ENCODE measurements at regions not wholly inside any gene's neighbourhood (a gene's known extent, or its start where the extent isn't known, plus 50 kb on each side); places are given as distances from the start of the nearest gene placed in this dataset.
A peak's percentile ranks its signal among the peaks of the same experiment; 100 is the strongest.

- Histone ChIP-seq H3K36me3 (replicated peaks; ENCODE audit: insufficient read depth, low read depth) (no peaks in the 10 kb centered on the region), H3K27ac (peak overlapping the region; percentile 88), H4K20me1 (ENCODE audit: insufficient read depth, poor library complexity, severe bottlenecking) (no peaks in the 10 kb centered on the region), H3K9me3 (ENCODE audit: low read depth) (no peaks in the 10 kb centered on the region), H3K27me3 (no peaks in the 10 kb centered on the region), H3K9me2 (replicated peaks; ENCODE audit: insufficient read depth) (no peaks in the 10 kb centered on the region), H2AFZ (no peak overlapping the region), H3K4me2 (no peak overlapping the region), H3K4me1 (ENCODE audit: insufficient read depth) (peaks cover 29% of the 10 kb centered on the region), H3K79me2 (no peaks in the 10 kb centered on the region), H3K4me3 (no peak overlapping the region)
- TF ChIP-seq CTCF (IDR thresholded peaks at IDR 0.05; ENCODE audit: poor library complexity) (no peak), EZH2phosphoT487 (IDR thresholded peaks at IDR 0.05; ENCODE audit: low read depth, severe bottlenecking, unreplicated experiment) (no peak), EZH2 (IDR thresholded peaks at IDR 0.05; ENCODE audit: borderline replicate concordance) (no peak)
- DNase-seq (ENCODE audit: low spot score), result no peak
- 100% methylated on average over 2 of the region's 2 CpGs for WGBS (ENCODE audit: low lambda C conversion rate, missing lambda C conversion rate)
These were observed 440.8 kb upstream of the PIK3R1 start for GRCh38 chr5:67774786-67775185.

- H3K4me1 ChIP-seq (ENCODE audit: insufficient read depth), result peaks cover 31% of the 10 kb centered on the region
- H4K20me1 ChIP-seq (ENCODE audit: insufficient read depth, poor library complexity, severe bottlenecking), result no peaks in the 10 kb centered on the region
- H3K27ac ChIP-seq, result peak overlapping the region; percentile 88
- no peak overlapping the region for H3K4me3 ChIP-seq
- no peaks in the 10 kb centered on the region for H3K36me3 ChIP-seq (replicated peaks; ENCODE audit: insufficient read depth, low read depth)
- no peaks in the 10 kb centered on the region for H3K27me3 ChIP-seq
- no peak overlapping the region for H3K4me2 ChIP-seq
- WGBS (ENCODE audit: low lambda C conversion rate, missing lambda C conversion rate), result 79% methylated on average over 2 of the region's 2 CpGs
- TF ChIP-seq CTCF (IDR thresholded peaks at IDR 0.05; ENCODE audit: poor library complexity) (no peak), EZH2 (IDR thresholded peaks at IDR 0.05; ENCODE audit: borderline replicate concordance) (no peak), EZH2phosphoT487 (IDR thresholded peaks at IDR 0.05; ENCODE audit: low read depth, severe bottlenecking, unreplicated experiment) (no peak)
- H3K9me3 ChIP-seq (ENCODE audit: low read depth), result no peaks in the 10 kb centered on the region
- H2AFZ ChIP-seq, result no peak overlapping the region
- no peaks in the 10 kb centered on the region for H3K9me2 ChIP-seq (replicated peaks; ENCODE audit: insufficient read depth)
- H3K79me2 ChIP-seq, result no peaks in the 10 kb centered on the region
- no peak for DNase-seq (ENCODE audit: low spot score)
These were observed 441.3 kb upstream of the PIK3R1 start for GRCh38 chr5:67774267-67774552.

GRCh38 chr5:67773411-67774266 is 441.9 kb upstream of the PIK3R1 start:
- no peak overlapping the region for H3K4me2 ChIP-seq
- H3K27ac ChIP-seq, result peak overlapping the region; percentile 88
- no peaks in the 10 kb centered on the region for H3K9me2 ChIP-seq (replicated peaks; ENCODE audit: insufficient read depth)
- no peaks in the 10 kb centered on the region for H3K9me3 ChIP-seq (ENCODE audit: low read depth)
- H3K79me2 ChIP-seq, result no peaks in the 10 kb centered on the region
- no peak for TF ChIP-seq CTCF (IDR thresholded peaks at IDR 0.05; ENCODE audit: poor library complexity)
- no peak for TF ChIP-seq EZH2 (IDR thresholded peaks at IDR 0.05; ENCODE audit: borderline replicate concordance)
- no peak for TF ChIP-seq EZH2phosphoT487 (IDR thresholded peaks at IDR 0.05; ENCODE audit: low read depth, severe bottlenecking, unreplicated experiment)
- peaks cover 31% of the 10 kb centered on the region for H3K4me1 ChIP-seq (ENCODE audit: insufficient read depth)
- DNase-seq (ENCODE audit: low spot score), result peak; percentile 55
- no peak overlapping the region for H2AFZ ChIP-seq
- no peaks in the 10 kb centered on the region for H4K20me1 ChIP-seq (ENCODE audit: insufficient read depth, poor library complexity, severe bottlenecking)
- WGBS (ENCODE audit: low lambda C conversion rate, missing lambda C conversion rate), result 62% methylated on average over 3 of the region's 3 CpGs
- no peaks in the 10 kb centered on the region for H3K27me3 ChIP-seq
- no peak overlapping the region for H3K4me3 ChIP-seq
- H3K36me3 ChIP-seq (replicated peaks; ENCODE audit: insufficient read depth, low read depth), result no peaks in the 10 kb centered on the region

Measured in hepatocyte (in vitro differentiated cells).